PC-9 (cell line): ENCODE measurements at regions not wholly inside any gene's neighbourhood (a gene's known extent, or its start where the extent isn't known, plus 50 kb on each side); places are given as distances from the start of the nearest gene placed in this dataset.

ENCODE experiments used
- BruUV-seq: library from RNA; stranded (reverse); fragments of 400-500 nt; replicated peaks from 2 replicates; lab custom pipeline; 2021; lab: Mats Ljungman, UMichigan
- CTCF ChIA-PET: fragments of 300-600 bp; sonication (Branson Sonifier 250); formaldehyde crosslinking; loops from one replicate; lab custom pipeline; 2022; ENCODE audit warnings: antibody characterized with exemption; lab: Charles Lee
- POLR2A ChIA-PET: fragments of 300-600 bp; sonication (Branson Sonifier 250); formaldehyde crosslinking; loops from one replicate; lab custom pipeline; 2022; ENCODE audit warnings: antibody characterized with exemption; ENCODE audit not compliant: unreplicated experiment; lab: Charles Lee
- DNase-seq, 2 experiments: peaks; one replicate each; pipeline versions ENCODE4 v3.0.0 to v3.0.0-alpha.2; 2015 to 2022; ENCODE audit warnings: mixed read lengths in 1 of 2
- H2AFZ ChIP-seq: fragments of 200-600 bp; sonication (generic); 2 replicates; pipeline ENCODE4 v1.8.1; 2017; ENCODE audit warnings: antibody characterized with exemption
- H3F3A ChIP-seq: fragments of 200-600 bp; sonication (generic); 2 replicates; pipeline ENCODE4 v1.8.1; 2017; ENCODE audit warnings: antibody characterized with exemption, mild to moderate bottlenecking, low read depth; ENCODE audit not compliant: insufficient read depth
- H3K27ac ChIP-seq: fragments of 200-600 bp; sonication (generic); 2 replicates; pipeline ENCODE4 v1.6.1; 2016; ENCODE audit warnings: mixed run types
- H3K27me3 ChIP-seq: fragments of 200-600 bp; sonication (generic); 2 replicates; pipeline ENCODE4 v1.6.1; 2016; ENCODE audit warnings: low read depth, mixed run types; ENCODE audit not compliant: insufficient read depth
- H3K36me3 ChIP-seq: fragments of 200-600 bp; sonication (generic); 2 replicates; pipeline ENCODE4 v1.6.1; 2016; ENCODE audit warnings: low read depth, mixed run types
- H3K4me1 ChIP-seq: fragments of 200-600 bp; sonication (generic); replicated peaks from 2 replicates; pipeline ENCODE4 v1.6.1; 2016; ENCODE audit warnings: mixed run types; ENCODE audit not compliant: insufficient read depth
- H3K4me2 ChIP-seq: fragments of 200-600 bp; sonication (generic); 2 replicates; pipeline ENCODE4 v1.6.1; 2017; ENCODE audit warnings: mixed run types
- H3K4me3 ChIP-seq: fragments of 200-600 bp; sonication (generic); 2 replicates; pipeline ENCODE4 v1.6.1; 2016; ENCODE audit warnings: mixed run types
- H3K79me2 ChIP-seq: fragments of 200-600 bp; sonication (generic); 2 replicates; pipeline ENCODE4 v1.6.1; 2017; ENCODE audit warnings: low read depth, mixed run types
- H3K9me2 ChIP-seq: fragments of 200-600 bp; sonication (generic); 2 replicates; pipeline ENCODE4 v1.8.1; 2017; ENCODE audit warnings: mild to moderate bottlenecking; ENCODE audit not compliant: insufficient read depth
- H3K9me3 ChIP-seq: fragments of 200-600 bp; sonication (generic); 2 replicates; pipeline ENCODE4 v1.8.1; 2016; ENCODE audit warnings: low read depth; ENCODE audit not compliant: insufficient read depth
- H4K20me1 ChIP-seq: fragments of 200-600 bp; sonication (generic); 2 replicates; pipeline ENCODE4 v1.8.1; 2017; ENCODE audit not compliant: insufficient read depth
- CTCF ChIP-seq: fragments of 200-600 bp; sonication (generic); conservative IDR thresholded peaks from 2 replicates; pipeline ENCODE4 v1.6.1; 2017; ENCODE audit warnings: mixed run types, antibody characterized with exemption, mild to moderate bottlenecking, moderate library complexity
- EZH2 ChIP-seq: fragments of 200-600 bp; sonication (generic); IDR thresholded peaks from 2 replicates; pipeline ENCODE4 v1.8.0; 2017; ENCODE audit warnings: antibody characterized with exemption, low read depth
- intact Hi-C: fragments of 100-400 bp; cut with micrococcal nuclease; formaldehyde crosslinking; loops from one replicate; pipeline ENCODE4 v1.10.0; 2022; ENCODE audit not compliant: unreplicated experiment

- Histone ChIP-seq H3K4me2 (no peak overlapping the region), H3K9me2 (no peaks in the 10 kb centered on the region), H2AFZ (no peak overlapping the region), H3K79me2 (no peaks in the 10 kb centered on the region), H3K36me3 (no peaks in the 10 kb centered on the region), H3K4me3 (no peak overlapping the region), H3F3A (no peaks in the 10 kb centered on the region), H4K20me1 (no peaks in the 10 kb centered on the region), H3K27me3 (no peaks in the 10 kb centered on the region), H3K4me1 (no peaks in the 10 kb centered on the region), H3K27ac (no peak overlapping the region), H3K9me3 (no peaks in the 10 kb centered on the region)
- TF ChIP-seq EZH2 (no peak), CTCF (no peak)
- ChIA-PET CTCF (no interaction called here), POLR2A (no interaction called here)
- intact Hi-C loops: no loop called here
- no TSS peak for BruUV-seq
- no peak for DNase-seq
Measured at GRCh38 chr18:29028560-29028959, 851.6 kb upstream of the CDH2 start.

- H3K9me3 ChIP-seq: no peaks in the 10 kb centered on the region
- intact Hi-C loops: no loop called here
- TF ChIP-seq EZH2 (no peak), CTCF (no peak)
- no peak overlapping the region for H3K27ac ChIP-seq
- no peaks in the 10 kb centered on the region for H4K20me1 ChIP-seq
- no peaks in the 10 kb centered on the region for H3K9me2 ChIP-seq
- DNase-seq: no peak
- H3K79me2 ChIP-seq: no peaks in the 10 kb centered on the region
- no peaks in the 10 kb centered on the region for H3K4me1 ChIP-seq
- H3K4me3 ChIP-seq: no peak overlapping the region
- H2AFZ ChIP-seq: no peak overlapping the region
- BruUV-seq: no TSS peak
- ChIA-PET POLR2A (no interaction called here), CTCF (no interaction called here)
- H3K36me3 ChIP-seq: no peaks in the 10 kb centered on the region
- no peak overlapping the region for H3K4me2 ChIP-seq
- no peaks in the 10 kb centered on the region for H3K27me3 ChIP-seq
- no peaks in the 10 kb centered on the region for H3F3A ChIP-seq
Measured at GRCh38 chr18:29018976-29019375, 842.0 kb upstream of the CDH2 start.

GRCh38 chr18:29012883-29013465, 836.0 kb upstream of the CDH2 start:
- no peaks in the 10 kb centered on the region for H3K79me2 ChIP-seq
- no peak overlapping the region for H2AFZ ChIP-seq
- H3K9me3 ChIP-seq: no peaks in the 10 kb centered on the region
- no peak overlapping the region for H3K4me3 ChIP-seq
- BruUV-seq: no TSS peak
- H4K20me1 ChIP-seq: no peaks in the 10 kb centered on the region
- no peaks in the 10 kb centered on the region for H3K9me2 ChIP-seq
- H3K4me1 ChIP-seq: no peaks in the 10 kb centered on the region
- TF ChIP-seq EZH2: no peak
- no peak for TF ChIP-seq CTCF
- no peak overlapping the region for H3K4me2 ChIP-seq
- intact Hi-C loops: no loop called here
- CTCF ChIA-PET: no interaction called here
- no peak for DNase-seq
- no peaks in the 10 kb centered on the region for H3K36me3 ChIP-seq
- H3F3A ChIP-seq: no peaks in the 10 kb centered on the region
- POLR2A ChIA-PET: no interaction called here
- no peak overlapping the region for H3K27ac ChIP-seq
- no peaks in the 10 kb centered on the region for H3K27me3 ChIP-seq
